Hypothalamus (tissue), 51 donors: ENCODE measurements at regions not wholly inside any gene's neighbourhood (a gene's known extent, or its start where the extent isn't known, plus 50 kb on each side); places are given as distances from the start of the nearest gene placed in this dataset.
A peak's percentile ranks its signal among the peaks of the same experiment; 100 is the strongest.
"Not testable (repeated sequence)": the region's sequence is repeated elsewhere in the genome, so short reads cannot be mapped to it uniquely, and the experiment has no call there.

Source experiments
- DNase-seq, 51 donors: peaks; one replicate each; lab custom pipeline; 2025; lab: John Stamatoyannopoulos, UW

DNA sequence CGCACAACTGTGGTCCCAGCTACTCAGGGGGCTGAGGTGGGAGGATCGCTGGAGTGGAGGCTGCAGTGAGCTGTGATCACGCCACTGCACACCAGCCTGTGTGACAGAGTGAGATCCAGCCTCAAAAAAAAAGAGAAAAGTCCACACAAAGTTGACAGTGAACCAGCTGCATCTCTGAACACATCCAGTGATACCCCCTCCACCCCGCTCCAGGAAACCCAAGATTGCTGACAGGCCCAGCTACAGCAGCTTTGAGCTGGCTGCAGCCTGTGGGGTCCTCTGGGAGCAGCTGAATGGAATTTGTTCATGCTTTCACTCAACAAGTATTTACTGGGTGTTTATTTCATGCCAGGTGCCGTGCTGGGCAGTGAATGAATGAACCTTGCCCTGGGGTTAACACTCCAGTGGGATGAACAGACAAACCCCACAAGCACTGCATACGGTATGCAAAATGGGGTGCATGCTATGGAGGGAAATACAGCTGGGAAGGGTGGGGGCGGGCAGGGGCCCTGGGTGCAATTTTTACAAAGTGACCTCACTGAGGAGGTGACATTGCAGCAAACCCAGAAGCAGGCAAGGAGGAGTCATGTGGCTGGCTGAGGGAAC is 170.9 kb downstream of the GOSR1 start:
- not testable (repeated sequence) for DNase-seq

DNA sequence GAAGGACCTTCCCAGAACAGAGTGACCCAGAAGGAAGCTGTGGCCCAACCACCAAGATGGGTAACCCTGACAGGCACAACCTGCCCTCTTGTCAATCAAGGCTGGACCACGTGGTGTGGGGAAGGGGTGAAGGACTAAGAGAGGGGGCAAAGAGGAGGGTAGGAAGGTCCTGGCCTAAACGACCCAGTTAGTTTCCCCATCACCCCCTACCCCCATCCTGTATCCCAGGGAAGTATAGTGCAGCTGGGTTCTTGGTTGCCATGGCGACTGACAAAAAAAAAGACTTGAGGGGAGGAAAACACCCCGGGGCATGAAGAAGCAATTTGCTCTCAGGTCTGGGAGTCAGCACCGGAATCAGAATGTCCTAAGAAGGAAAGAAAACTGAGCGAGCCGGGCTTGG is 168.7 kb downstream of the GOSR1 start:
- not testable (repeated sequence) for DNase-seq

- not testable (repeated sequence) for DNase-seq
Observed at GRCh38 chr17:30644713-30645112, 167.5 kb downstream of the GOSR1 start.

DNA sequence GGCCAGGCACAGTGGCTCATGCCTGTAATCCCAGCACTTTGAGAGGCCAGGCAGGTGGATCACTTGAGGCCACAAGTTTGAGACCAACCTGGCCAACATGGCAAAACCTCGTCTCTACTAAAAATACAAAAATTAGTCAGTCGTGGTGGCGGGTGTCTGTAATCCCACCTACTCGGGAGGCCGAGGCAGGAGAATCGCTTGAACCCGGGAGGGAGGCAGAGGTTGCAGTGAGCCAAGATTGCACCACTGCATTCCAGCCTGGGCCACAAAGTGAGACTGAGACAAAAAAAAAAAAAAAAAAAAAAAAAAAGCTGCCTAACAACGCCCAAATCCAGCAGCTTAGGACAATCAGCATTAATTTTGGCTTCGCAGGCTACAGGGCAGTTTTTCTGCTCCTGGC is 167.1 kb downstream of the GOSR1 start:
- DNase-seq: not testable (repeated sequence)

DNA sequence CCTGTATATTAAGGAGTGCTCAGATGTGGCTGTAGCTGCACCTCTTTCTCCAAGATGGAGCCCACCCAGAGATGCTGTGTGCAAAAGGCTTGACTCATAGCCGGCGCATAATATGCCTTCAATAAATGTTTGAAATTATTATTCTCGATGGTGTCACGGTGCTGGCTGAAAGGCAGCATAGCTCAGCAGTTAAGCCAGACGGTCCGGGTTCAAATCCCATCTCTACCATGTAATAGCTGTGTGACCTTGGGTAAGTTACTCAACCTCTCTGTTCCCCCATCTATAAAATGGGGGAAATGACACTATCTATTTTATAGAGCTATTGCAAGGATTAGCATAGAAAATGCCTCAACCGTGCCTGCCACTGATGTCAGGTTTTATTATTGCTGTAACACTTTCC is 164.2 kb downstream of the GOSR1 start:
- not testable (repeated sequence) for DNase-seq

DNA sequence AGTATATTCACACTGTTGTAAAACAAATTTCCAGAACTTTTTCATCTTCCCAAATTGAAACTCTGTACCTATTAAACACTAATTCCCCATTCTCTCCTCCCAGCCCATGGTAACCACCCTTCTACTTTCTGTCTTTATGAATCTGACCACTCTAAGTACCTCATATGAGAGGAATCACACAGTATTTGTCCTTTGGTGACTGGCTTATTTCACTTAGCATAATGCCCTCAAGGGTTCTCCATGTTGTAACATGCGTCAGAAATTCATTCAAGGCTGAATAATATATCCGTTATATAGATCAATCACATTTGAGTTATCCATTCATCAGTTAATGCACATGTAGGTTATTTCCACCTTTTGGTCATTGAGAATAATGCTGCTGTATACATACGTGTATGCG is 162.2 kb downstream of the GOSR1 start:
- DNase-seq: not testable (repeated sequence)

DNA sequence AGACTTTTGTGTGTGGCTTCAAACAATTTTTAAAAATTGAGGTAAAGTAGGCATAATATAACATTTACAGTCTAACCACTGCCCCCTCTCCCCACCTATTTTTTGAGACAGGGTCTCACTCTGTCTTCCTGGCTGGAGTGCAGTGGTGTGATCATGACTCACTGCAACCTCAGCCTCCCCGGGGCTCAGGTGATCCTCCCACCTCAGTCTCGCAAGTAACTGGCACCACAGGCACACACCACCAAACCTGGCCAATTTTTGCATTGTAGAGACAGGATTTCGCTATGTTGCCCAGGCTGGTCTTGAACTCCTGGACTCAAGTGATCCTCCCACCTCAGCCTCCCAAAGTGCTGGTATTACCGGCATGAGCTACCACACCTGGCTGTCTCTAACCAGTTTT is 161.8 kb downstream of the GOSR1 start:
- DNase-seq: not testable (repeated sequence)

- not testable (repeated sequence) for DNase-seq
Observed at GRCh38 chr17:30631651-30632050, 154.4 kb downstream of the GOSR1 start.

DNA sequence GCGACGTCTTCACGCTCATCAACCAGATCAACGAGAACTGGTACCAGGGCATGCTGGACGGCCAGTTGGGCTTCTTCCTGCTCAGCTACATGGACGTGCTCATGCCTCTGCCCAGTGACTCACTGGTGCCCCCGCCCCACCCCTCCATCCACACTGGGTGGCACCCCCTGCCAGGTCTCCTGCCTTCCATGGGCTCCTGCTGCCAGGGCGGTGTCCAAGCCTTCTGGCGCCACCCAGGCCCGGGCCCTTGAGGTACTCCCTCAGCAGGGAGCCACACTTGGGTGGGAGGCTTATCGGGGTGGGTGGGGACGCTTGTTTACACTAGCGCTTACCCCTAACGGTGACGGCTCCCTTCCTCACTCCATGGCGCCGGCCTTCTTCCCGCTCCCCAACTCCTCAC is 148.2 kb downstream of the GOSR1 start:
- DNase-seq: not testable (repeated sequence)

DNA sequence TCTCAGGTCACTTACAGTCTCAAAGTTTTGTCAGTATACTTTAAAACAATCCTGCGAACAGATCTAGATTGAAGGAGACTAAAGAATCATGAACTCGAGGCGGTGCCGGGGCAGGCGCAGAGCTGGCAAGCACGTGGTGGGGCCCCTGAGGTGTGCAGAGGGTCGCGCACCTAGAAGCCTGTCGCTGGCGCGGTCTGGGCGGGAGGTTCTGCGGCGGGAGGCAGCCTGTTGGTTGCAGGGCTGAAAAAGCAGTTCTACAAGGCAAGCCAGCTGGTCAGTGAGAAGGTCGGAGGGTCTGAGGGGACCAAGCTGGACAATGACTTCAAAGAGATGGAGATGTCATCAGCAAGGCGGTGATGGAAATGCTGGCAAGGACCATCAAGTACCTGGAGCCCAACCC is 147.0 kb downstream of the GOSR1 start:
- DNase-seq: not testable (repeated sequence)

- not testable (repeated sequence) for DNase-seq
Observed at GRCh38 chr17:30609682-30610081, 132.5 kb downstream of the GOSR1 start.

GRCh38 chr17:30605523-30605922 is 128.3 kb downstream of the GOSR1 start:
- no peak for DNase-seq

DNA sequence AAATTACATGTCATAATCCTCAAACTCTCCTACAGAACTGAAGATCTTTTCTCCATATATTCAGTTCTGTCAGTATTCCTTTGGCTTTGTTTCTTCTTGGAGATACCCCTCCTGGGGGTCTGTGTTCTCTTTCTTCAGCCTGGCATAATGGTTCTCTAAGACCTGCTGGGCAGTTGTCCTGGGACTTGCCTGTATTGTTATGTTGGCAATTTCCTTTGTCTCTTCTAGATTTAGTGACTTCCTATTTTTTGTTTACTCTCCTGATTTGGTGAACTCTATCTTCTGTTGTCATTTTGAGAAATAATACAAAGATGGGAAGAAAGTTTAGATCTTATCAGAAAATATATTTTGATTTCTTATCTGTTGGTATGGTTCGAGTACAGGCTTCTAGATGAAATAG is 127.8 kb downstream of the GOSR1 start:
- DNase-seq: no peak

- not testable (repeated sequence) for DNase-seq
Observed at GRCh38 chr17:30602396-30602795, 125.2 kb downstream of the GOSR1 start.

- peak in 1 of 51 donors; percentile 5 for DNase-seq
Observed at GRCh38 chr17:30601984-30602383, 124.8 kb downstream of the GOSR1 start.

GRCh38 chr17:30600830-30601494 is 123.8 kb downstream of the GOSR1 start:
- peak in 23 of 51 donors; percentile 29 to 74 (median 50) for DNase-seq

DNA sequence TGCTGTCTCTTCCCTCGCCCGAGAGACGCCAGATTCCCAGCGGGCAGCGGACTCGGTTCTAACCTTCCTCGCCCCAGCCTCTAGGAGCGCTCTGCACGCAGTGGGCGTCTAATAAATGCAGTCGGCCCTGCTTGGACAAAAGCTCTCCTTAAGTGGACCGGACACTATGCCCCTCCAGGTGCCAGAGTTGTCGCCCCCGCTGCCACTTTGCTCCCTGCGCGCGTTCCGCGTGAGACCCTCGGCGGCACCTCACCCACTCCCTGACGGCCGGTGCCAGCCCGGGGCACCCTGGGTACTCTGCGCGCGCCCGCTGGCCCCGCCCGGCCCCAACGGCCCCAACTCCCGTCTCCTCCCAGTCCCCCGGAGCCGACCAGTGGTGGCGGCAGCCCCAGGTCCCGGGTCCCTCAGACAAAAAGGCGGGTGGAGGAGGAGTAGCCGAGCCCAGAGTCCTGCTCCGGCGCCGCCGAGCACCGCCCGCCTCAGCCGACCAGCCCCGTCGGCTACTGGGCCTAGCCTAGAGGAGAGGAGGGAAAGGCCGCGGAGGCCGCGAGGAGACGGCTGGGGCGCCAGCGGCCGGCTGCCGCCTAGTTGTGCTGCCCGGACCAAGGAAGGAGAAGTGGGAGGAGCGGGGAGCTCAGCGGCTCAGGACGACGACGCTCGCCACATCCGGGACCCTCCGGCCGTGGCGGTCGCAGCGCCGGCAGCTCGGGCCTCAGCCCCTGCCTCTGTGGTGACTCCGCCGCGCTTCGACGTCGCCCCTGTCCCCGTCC is 123.0 kb downstream of the GOSR1 start:
- DNase-seq: peak in 50 of 51 donors; percentile 30 to 89 (median 69)

DNA sequence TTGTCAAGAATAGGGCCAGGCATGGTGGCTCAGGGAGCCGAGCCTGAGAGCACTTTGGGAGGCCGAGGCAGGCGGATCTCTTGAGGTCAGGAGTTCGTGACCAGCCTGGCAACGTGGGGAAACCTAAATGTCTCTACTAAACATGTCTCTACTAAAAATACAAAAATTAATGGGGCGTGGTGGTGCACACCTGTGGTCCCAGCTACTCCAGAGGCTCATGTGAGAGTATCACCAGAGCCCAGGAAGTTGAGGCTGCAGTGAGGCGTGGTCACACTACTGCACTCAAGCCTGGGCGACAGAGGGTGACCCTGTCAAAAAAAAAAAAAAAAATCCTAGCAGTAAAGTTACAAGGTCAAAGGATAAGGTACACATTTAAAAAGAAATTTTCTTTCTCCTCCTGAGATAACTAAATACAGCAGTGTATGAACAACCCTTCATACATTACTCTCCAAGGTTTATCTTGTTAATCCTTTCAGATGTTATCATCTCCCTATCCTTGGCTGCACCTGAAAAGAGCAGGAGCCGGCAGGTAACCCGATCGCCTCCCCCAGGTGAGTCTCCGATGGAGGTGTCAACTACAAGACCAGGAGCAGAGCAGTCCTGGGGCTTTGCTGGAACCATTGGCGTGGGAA is 122.3 kb downstream of the GOSR1 start:
- DNase-seq: no peak

- no peak for DNase-seq
Observed at GRCh38 chr17:30597776-30598288, 120.6 kb downstream of the GOSR1 start.

- DNase-seq: not testable (repeated sequence)
Observed at GRCh38 chr17:30596948-30597775, 120.0 kb downstream of the GOSR1 start.
